BE2C (cell line): ENCODE measurements at regions not wholly inside any gene's neighbourhood (a gene's known extent, or its start where the extent isn't known, plus 50 kb on each side); places are given as distances from the start of the nearest gene placed in this dataset.

Experiments
- DNase-seq: peaks from one replicate; pipeline ENCODE4 v3.0.0-alpha.2; 2020
- H3K27me3 ChIP-seq: fragments of 250-450 bp; sonication (Bioruptor Pico); 2 replicates; pipeline ENCODE4 v1.5.1; 2020; ENCODE audit warnings: mild to moderate bottlenecking
- H3K36me3 ChIP-seq: fragments of 250-450 bp; sonication (Bioruptor Pico); 2 replicates; pipeline ENCODE4 v1.5.1; 2020; ENCODE audit warnings: mild to moderate bottlenecking
- H3K4me1 ChIP-seq: fragments of 250-450 bp; sonication (Bioruptor Pico); 2 replicates; pipeline ENCODE4 v1.5.1; 2020
- H3K4me3 ChIP-seq: 2 replicates; pipeline ENCODE4 v1.5.1; 2011; ENCODE audit warnings: low read depth, low read length
- H3K9me3 ChIP-seq: fragments of 250-450 bp; sonication (Bioruptor Pico); 2 replicates; pipeline ENCODE4 v1.5.1; 2020
- TF ChIP-seq, protein P1 (sequence below): IDR thresholded peaks from 2 replicates; pipeline ENCODE4 v1.5.1; 2012; ENCODE audit warnings: mild to moderate bottlenecking, low read depth, low read length

DNA sequence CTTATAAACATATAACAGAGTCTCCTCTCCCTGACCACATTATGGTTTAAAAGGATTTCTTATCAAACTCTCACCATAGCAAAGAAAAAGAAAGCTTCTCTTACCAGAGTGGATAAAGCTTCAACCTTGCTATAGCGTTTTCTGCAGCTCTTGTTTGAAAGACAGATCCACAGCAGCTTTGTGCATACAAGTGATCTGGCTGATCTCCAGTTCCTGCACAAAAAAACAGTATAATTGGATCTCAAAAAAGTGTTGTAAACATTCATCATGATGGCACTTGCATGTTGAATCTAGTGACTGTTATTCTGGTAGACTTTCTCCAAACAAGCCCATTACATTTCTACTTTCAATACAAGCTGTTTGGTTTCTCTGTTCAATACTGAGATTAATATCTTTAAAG is 178.9 kb upstream of the MGAT4C start:
- Histone ChIP-seq H3K27me3 (no peaks in the 10 kb centered on the region), H3K36me3 (no peaks in the 10 kb centered on the region), H3K9me3 (no peaks in the 10 kb centered on the region), H3K4me3 (no peak overlapping the region), H3K4me1 (no peaks in the 10 kb centered on the region)
- DNase-seq = no peak
- TF ChIP-seq, protein P1, sequence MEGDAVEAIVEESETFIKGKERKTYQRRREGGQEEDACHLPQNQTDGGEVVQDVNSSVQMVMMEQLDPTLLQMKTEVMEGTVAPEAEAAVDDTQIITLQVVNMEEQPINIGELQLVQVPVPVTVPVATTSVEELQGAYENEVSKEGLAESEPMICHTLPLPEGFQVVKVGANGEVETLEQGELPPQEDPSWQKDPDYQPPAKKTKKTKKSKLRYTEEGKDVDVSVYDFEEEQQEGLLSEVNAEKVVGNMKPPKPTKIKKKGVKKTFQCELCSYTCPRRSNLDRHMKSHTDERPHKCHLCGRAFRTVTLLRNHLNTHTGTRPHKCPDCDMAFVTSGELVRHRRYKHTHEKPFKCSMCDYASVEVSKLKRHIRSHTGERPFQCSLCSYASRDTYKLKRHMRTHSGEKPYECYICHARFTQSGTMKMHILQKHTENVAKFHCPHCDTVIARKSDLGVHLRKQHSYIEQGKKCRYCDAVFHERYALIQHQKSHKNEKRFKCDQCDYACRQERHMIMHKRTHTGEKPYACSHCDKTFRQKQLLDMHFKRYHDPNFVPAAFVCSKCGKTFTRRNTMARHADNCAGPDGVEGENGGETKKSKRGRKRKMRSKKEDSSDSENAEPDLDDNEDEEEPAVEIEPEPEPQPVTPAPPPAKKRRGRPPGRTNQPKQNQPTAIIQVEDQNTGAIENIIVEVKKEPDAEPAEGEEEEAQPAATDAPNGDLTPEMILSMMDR = no peak

DNA sequence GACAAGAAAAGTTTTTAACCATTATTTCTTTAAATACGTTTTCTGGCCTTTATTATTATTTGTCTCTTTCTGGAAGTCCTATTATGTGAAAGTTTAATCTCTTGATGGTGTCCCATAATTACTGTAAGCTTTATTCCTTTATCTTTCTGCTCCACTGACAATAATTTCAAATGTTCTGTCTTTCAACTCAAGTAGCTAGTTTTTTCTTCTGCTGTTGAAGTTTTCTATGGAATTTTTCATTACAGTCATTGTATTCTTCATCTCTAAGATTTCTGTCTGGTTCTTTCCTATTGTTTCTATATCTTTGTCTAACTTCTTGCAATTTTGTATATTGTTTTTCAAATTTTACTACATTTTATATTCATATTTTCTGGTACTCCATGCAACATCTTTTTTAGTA is 173.6 kb upstream of the MGAT4C start:
- Histone ChIP-seq H3K27me3 (no peaks in the 10 kb centered on the region), H3K4me1 (no peaks in the 10 kb centered on the region; the same call in 1 of the 2 replicates), H3K9me3 (no peaks in the 10 kb centered on the region), H3K4me3 (no peak overlapping the region), H3K36me3 (no peaks in the 10 kb centered on the region)
- TF ChIP-seq, protein P1 = no peak
- DNase-seq = no peak

DNA sequence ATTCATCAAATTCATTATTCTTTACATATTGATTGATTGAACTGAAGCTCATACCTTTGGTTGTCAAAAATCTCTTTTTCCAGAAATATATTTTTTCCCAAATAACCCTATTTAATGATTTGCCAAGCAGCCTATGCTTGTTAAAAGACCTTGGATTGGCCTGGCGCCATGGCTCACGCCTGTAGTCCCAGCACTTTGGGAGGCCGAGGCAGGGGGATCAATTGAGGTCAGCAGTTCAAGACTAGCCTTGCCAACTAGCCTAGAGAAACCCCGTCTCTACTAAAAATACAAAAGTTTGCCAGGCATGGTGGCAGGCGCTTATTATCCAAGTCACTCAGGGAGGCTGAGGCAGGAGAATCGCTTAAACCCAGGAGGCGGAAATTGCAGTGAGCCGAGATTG is 165.1 kb upstream of the MGAT4C start:
- Histone ChIP-seq H3K9me3 (no peaks in the 10 kb centered on the region), H3K36me3 (no peaks in the 10 kb centered on the region), H3K4me1 (no peaks in the 10 kb centered on the region; the same call in 1 of the 2 replicates), H3K4me3 (no peak overlapping the region), H3K27me3 (no peaks in the 10 kb centered on the region)
- no peak for DNase-seq
- TF ChIP-seq, protein P1 = no peak

DNA sequence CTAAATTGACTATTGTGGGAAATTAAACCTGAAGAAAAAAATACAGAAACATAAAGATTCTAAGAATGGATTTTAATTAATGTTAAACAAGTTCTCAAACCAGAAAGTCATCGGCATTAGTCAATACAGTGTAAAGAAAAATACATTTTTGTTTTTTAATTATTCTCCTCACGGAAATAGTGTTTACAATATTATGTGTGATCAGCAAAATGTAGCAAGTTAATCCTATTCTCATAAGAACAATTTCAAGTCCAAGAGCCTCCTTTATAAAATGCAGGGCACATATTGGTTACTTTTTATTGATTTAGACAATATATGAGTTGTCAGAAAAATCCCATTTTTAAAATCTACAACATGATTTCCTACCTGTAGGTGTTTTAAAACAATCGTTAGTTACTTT is 158.0 kb upstream of the MGAT4C start:
- no peak for DNase-seq
- H3K36me3 ChIP-seq = no peaks in the 10 kb centered on the region
- no peaks in the 10 kb centered on the region for H3K4me1 ChIP-seq
- H3K4me3 ChIP-seq = no peak overlapping the region
- no peaks in the 10 kb centered on the region for H3K9me3 ChIP-seq
- TF ChIP-seq, protein P1 = no peak
- no peaks in the 10 kb centered on the region for H3K27me3 ChIP-seq

DNA sequence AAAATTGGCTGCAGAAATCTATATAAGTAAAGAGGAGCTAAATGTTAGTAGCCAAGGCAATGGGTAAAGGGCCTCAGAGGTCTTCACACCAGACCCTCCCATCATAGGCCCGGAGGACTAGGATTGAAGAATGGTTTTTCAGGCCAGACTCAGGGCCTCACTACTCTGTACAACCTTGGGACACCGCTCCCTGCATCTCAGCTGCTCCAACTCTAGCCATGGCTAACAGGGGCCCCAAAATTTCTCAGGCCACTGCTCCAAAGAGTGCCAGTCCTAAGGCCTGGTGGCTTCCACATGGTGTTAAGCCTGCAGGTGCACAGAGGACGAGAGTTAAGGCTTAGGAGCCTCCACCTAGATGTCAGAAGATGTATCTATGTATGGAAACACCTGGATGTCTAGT is 155.5 kb upstream of the MGAT4C start:
- Histone ChIP-seq H3K36me3 (no peaks in the 10 kb centered on the region), H3K27me3 (no peaks in the 10 kb centered on the region), H3K4me3 (no peak overlapping the region), H3K9me3 (no peaks in the 10 kb centered on the region), H3K4me1 (no peaks in the 10 kb centered on the region)
- no peak for DNase-seq
- TF ChIP-seq, protein P1 = no peak

DNA sequence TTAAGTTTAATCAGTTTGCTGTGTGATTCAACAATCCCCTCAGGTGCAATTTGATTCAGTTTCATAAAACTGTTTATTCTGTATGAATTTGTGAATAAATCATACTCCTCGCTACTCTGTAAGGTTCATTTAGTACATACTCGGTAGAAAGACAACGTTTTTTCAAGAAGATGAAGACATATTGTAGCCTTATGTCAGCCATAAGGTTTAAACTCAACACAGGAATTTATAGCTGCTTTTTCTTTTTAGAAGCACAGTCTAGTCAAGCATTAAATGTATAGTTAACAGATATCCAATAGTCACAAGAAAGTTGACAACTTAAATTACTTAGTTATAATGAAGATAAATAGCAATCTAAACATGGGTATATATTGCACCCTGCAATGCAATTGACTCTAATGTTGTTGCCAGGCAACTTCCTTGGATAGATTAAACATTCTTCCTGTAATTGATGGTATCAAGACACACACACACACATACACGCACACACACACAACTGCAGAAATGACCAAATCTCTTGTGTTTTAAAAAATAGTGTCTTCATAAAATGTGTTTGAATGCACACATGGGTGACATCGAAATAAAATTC is 151.5 kb upstream of the MGAT4C start:
- Histone ChIP-seq H3K9me3 (no peaks in the 10 kb centered on the region), H3K27me3 (no peaks in the 10 kb centered on the region), H3K4me1 (no peaks in the 10 kb centered on the region), H3K36me3 (no peaks in the 10 kb centered on the region), H3K4me3 (no peak overlapping the region)
- TF ChIP-seq, protein P1 = no peak
- DNase-seq = no peak
